ENCODE measurements at regions not wholly inside any gene's neighbourhood (a gene's known extent, or its start where the extent isn't known, plus 50 kb on each side); places are given as distances from the start of the nearest gene placed in this dataset.

DNA sequence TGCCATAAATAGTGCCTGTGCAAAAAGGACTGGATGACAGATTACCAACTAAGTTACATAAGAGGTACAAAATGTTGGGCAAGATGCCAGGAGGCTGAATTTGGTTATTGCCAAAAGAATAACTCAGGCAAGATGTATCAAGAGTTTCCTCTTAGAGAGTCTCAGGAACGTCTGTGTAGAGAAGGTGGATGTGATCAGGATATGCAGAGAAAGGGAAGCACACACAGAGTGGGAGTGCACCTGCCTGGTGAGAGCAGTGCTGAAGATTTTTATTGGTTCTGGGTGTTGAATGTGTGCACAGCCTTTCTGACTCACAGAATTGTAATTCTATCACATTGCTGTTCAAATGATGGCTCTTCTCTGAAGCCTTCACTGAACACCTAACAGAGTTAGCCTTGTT lies 156.8 kb upstream of the HS3ST1 start:
- TF ChIP-seq POLR2AphosphoS5 (IDR thresholded peaks at IDR 0.05; ENCODE audit: low read depth, low read length) (no peak), SIRT6 (IDR thresholded peaks at IDR 0.05; ENCODE audit: low read length) (no peak), EGR1 (IDR thresholded peaks at IDR 0.05; ENCODE audit: borderline replicate concordance, low read depth, low read length) (no peak), ZNF274 (IDR thresholded peaks at IDR 0.05; ENCODE audit: borderline replicate concordance, extremely low read depth, low read length) (no peak), SIN3A (conservative IDR thresholded peaks at IDR 0.05 in 1 of 2, IDR thresholded peaks at IDR 0.05 in 1 of 2; ENCODE audit: low read depth in 1 of 2, low read length in 2 of 2) (no peak), SIX5 (IDR thresholded peaks at IDR 0.05; ENCODE audit: low read depth, low read length) (no peak)
- TF ChIP-seq, protein P1, sequence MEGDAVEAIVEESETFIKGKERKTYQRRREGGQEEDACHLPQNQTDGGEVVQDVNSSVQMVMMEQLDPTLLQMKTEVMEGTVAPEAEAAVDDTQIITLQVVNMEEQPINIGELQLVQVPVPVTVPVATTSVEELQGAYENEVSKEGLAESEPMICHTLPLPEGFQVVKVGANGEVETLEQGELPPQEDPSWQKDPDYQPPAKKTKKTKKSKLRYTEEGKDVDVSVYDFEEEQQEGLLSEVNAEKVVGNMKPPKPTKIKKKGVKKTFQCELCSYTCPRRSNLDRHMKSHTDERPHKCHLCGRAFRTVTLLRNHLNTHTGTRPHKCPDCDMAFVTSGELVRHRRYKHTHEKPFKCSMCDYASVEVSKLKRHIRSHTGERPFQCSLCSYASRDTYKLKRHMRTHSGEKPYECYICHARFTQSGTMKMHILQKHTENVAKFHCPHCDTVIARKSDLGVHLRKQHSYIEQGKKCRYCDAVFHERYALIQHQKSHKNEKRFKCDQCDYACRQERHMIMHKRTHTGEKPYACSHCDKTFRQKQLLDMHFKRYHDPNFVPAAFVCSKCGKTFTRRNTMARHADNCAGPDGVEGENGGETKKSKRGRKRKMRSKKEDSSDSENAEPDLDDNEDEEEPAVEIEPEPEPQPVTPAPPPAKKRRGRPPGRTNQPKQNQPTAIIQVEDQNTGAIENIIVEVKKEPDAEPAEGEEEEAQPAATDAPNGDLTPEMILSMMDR (IDR thresholded peaks at IDR 0.05; ENCODE audit: control extremely low read depth in 1 of 3, insufficient read depth in 1 of 3, low read depth in 1 of 3, low read length in 3 of 3), result no peak
